Endothelial cell of umbilical vein (primary cell): ENCODE measurements at regions not wholly inside any gene's neighbourhood (a gene's known extent, or its start where the extent isn't known, plus 50 kb on each side); places are given as distances from the start of the nearest gene placed in this dataset.

Source experiments
- BruUV-seq: library from RNA; stranded (reverse); fragments of 400-500 nt; replicated peaks from 2 replicates; lab custom pipeline; 2021; lab: Mats Ljungman, UMichigan
- CTCF ChIA-PET: fragments of 300-600, 350-600 bp; sonication (Branson Sonifier 250); formaldehyde crosslinking; loops from one replicate; lab custom pipeline; 2021; ENCODE audit warnings: antibody characterized with exemption, inconsistent platforms; lab: Charles Lee
- POLR2A ChIA-PET: fragments of 300-600, 350-600 bp; sonication (Branson Sonifier 250); formaldehyde crosslinking; loops from one replicate; lab custom pipeline; 2021; ENCODE audit warnings: antibody characterized with exemption, inconsistent platforms; lab: Charles Lee
- DNase-seq: peaks from one replicate; pipeline ENCODE4 v3.0.0-alpha.2; 2011; ENCODE audit warnings: low read depth, low spot score
- FAIRE-seq: peaks from 2 replicates; lab custom pipeline; 2011; peaks lifted over from hg19 to GRCh38; lab: Jason Lieb, UNC
- H2AFZ ChIP-seq: 2 replicates; pipeline ENCODE4 v1.6.0; 2012; ENCODE audit warnings: low read depth, low read length, control low read depth, inconsistent platforms
- H3K27ac ChIP-seq: 2 replicates; pipeline ENCODE4 v1.5.1; 2011; ENCODE audit warnings: low read depth, mild to moderate bottlenecking, control low read depth, low read length, moderate library complexity; ENCODE audit not compliant: insufficient read depth
- H3K27me3 ChIP-seq, 2 experiments: 2 replicates each; pipeline versions ENCODE4 v1.6.0 to v1.6.1; 2011; ENCODE audit warnings: low read length in 2 of 2, mixed read lengths in 1 of 2; ENCODE audit not compliant: control insufficient read depth in 2 of 2, insufficient read depth in 2 of 2
- H3K36me3 ChIP-seq, 2 experiments: 2 replicates in 1 of 2; 3 replicates in 1 of 2; pipeline ENCODE4 v1.5.1; 2011; ENCODE audit warnings: low read length in 2 of 2, mild to moderate bottlenecking in 1 of 2, moderate library complexity in 1 of 2; ENCODE audit not compliant: control insufficient read depth in 2 of 2, insufficient read depth in 2 of 2; ENCODE audit errors: extremely low read depth in 1 of 2
- H3K4me1 ChIP-seq: 3 replicates; pipeline ENCODE4 v1.5.1; 2011; ENCODE audit warnings: mild to moderate bottlenecking, low read length; ENCODE audit not compliant: control insufficient read depth, insufficient read depth; ENCODE audit errors: extremely low read depth
- H3K4me2 ChIP-seq: 2 replicates; pipeline ENCODE4 v1.6.1; 2011; ENCODE audit warnings: low read length, control low read depth, mixed read lengths; ENCODE audit not compliant: insufficient read depth
- H3K4me3 ChIP-seq, 3 experiments: fragments of 200-600 bp in 1 of 3; sonication (generic), shearing (Covaris generic) in 1 of 3; replicated peaks in 1 of 3; 2 replicates each; pipeline ENCODE4 v1.5.1; 2011 to 2016; ENCODE audit warnings: control low read depth in 3 of 3, low read length in 3 of 3, mild to moderate bottlenecking in 2 of 3, inconsistent platforms in 1 of 3, low read depth in 1 of 3, moderate library complexity in 1 of 3; ENCODE audit not compliant: insufficient read depth in 1 of 3
- H3K79me2 ChIP-seq: 2 replicates; pipeline ENCODE4 v1.6.0; 2012; ENCODE audit warnings: low read length, inconsistent platforms; ENCODE audit not compliant: control insufficient read depth, insufficient read depth
- H3K9ac ChIP-seq: replicated peaks from 2 replicates; pipeline ENCODE3; 2011; ENCODE audit warnings: low read length, control low read depth; ENCODE audit not compliant: insufficient read depth; ENCODE audit errors: extremely low read depth
- H3K9me1 ChIP-seq: replicated peaks from 3 replicates; pipeline ENCODE4 v1.6.0; 2011; ENCODE audit warnings: mild to moderate bottlenecking, low read length; ENCODE audit not compliant: control insufficient read depth, insufficient read depth; ENCODE audit errors: extremely low read depth
- H3K9me3 ChIP-seq: replicated peaks from 2 replicates; pipeline ENCODE4 v1.5.1; 2012; ENCODE audit warnings: low read length, inconsistent platforms; ENCODE audit not compliant: control insufficient read depth, insufficient read depth
- H4K20me1 ChIP-seq: replicated peaks from 2 replicates; pipeline ENCODE3; 2011; ENCODE audit warnings: mild to moderate bottlenecking, low read length; ENCODE audit not compliant: control insufficient read depth, insufficient read depth; ENCODE audit errors: extremely low read depth
- CTCF ChIP-seq, 2 donors: IDR thresholded peaks; 1 replicate in 1 of 2; 2 replicates in 1 of 2; pipeline ENCODE4 v1.5.1; 2011; ENCODE audit warnings: low read length in 2 of 2, mild to moderate bottlenecking in 2 of 2, moderate library complexity in 2 of 2, control low read depth in 1 of 2, inconsistent platforms in 1 of 2, low read depth in 1 of 2; ENCODE audit not compliant: insufficient read depth in 1 of 2; ENCODE audit errors: extremely low read depth in 1 of 2
- EZH2 ChIP-seq: IDR thresholded peaks from 2 replicates; pipeline ENCODE4 v1.6.1; 2012; ENCODE audit warnings: borderline replicate concordance, low read depth, mild to moderate bottlenecking, moderate library complexity, low read length, inconsistent platforms; ENCODE audit not compliant: severe bottlenecking
- FOS ChIP-seq: IDR thresholded peaks from 2 replicates; pipeline ENCODE4 v1.6.1; 2011; ENCODE audit warnings: mild to moderate bottlenecking, low read length, moderate library complexity, borderline replicate concordance; ENCODE audit not compliant: insufficient read depth
- GATA2 ChIP-seq: IDR thresholded peaks from 2 replicates; pipeline ENCODE4 v1.7.0; 2011; ENCODE audit warnings: low read depth, mild to moderate bottlenecking, moderate library complexity, mixed read lengths, low read length; ENCODE audit not compliant: insufficient read length, insufficient read depth
- JUN ChIP-seq: IDR thresholded peaks from 2 replicates; pipeline ENCODE4 v1.6.1; 2011; ENCODE audit warnings: borderline replicate concordance, low read depth; ENCODE audit not compliant: insufficient read length, insufficient read depth
- MYC ChIP-seq: IDR thresholded peaks from one replicate; pipeline ENCODE4 v1.6.1; 2011; ENCODE audit warnings: mild to moderate bottlenecking, low read depth, low read length
- POLR2A ChIP-seq: IDR thresholded peaks from 2 replicates; pipeline ENCODE4 v1.6.1; 2012; ENCODE audit warnings: low read depth, mild to moderate bottlenecking, control low read depth, low read length
- POLR2AphosphoS5 ChIP-seq: IDR thresholded peaks from 2 replicates; pipeline ENCODE4 v1.6.1; 2012; ENCODE audit warnings: low read depth, mild to moderate bottlenecking, control low read depth, low read length, moderate library complexity; ENCODE audit not compliant: insufficient read depth
- dilution Hi-C: fragments of 300-500 bp; cut with MboI; formaldehyde crosslinking; loops from one replicate; pipeline ENCODE4 v1.15.0; 2019; ENCODE audit warnings: low sequenced_read_pairs; ENCODE audit not compliant: extremely low pct_ligation_motif_present
- intact Hi-C: fragments of 100-400 bp; cut with micrococcal nuclease; formaldehyde crosslinking; loops from one replicate; pipeline ENCODE4 v1.10.0; 2022
- TF ChIP-seq, protein P1 (sequence below): IDR thresholded peaks from 2 replicates; pipeline ENCODE4 v1.6.1; 2011; ENCODE audit not compliant: insufficient read depth, insufficient read length

DNA sequence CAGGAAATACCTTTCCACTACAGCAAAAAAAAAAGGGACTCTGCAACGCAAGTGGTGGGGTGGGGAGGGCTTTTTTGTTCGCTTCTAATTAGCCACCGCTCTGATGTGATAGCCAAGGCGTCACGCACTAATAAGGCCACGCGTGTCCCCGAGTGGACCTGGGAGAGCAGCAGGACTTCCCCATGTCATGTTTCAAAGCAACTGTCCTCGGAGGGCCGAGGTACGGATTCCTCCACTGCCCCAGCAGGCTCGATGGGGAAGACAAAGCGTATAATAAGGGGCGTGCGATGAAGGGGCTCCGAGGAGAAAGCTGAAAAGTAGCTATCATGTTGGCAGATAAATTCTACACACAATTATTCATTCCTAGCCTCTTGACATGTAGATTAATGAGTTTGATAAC lies 179.7 kb upstream of the ZNF507 start:
- H3K79me2 ChIP-seq: no peaks in the 10 kb centered on the region
- H3K27ac ChIP-seq: no peak overlapping the region
- no peak overlapping the region for H3K4me3 ChIP-seq
- H3K9ac ChIP-seq: no peak overlapping the region
- POLR2A ChIA-PET: no interaction called here
- intact Hi-C loops (no loop called here), dilution Hi-C loops (no loop called here)
- no peak for FAIRE-seq
- no peaks in the 10 kb centered on the region for H3K36me3 ChIP-seq
- no TSS peak for BruUV-seq
- DNase-seq: no peak
- no peaks in the 10 kb centered on the region for H3K4me1 ChIP-seq
- no peaks in the 10 kb centered on the region for H3K9me3 ChIP-seq
- no peaks in the 10 kb centered on the region for H3K9me1 ChIP-seq
- TF ChIP-seq, protein P1, sequence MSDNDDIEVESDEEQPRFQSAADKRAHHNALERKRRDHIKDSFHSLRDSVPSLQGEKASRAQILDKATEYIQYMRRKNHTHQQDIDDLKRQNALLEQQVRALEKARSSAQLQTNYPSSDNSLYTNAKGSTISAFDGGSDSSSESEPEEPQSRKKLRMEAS: no peak
- no peak for TF ChIP-seq POLR2AphosphoS5
- no peak for TF ChIP-seq EZH2
- TF ChIP-seq GATA2: no peak
- TF ChIP-seq CTCF (IDR thresholded peaks at IDR 0.05; ENCODE audit: extremely low read depth in 1 of 2, insufficient read depth in 1 of 2, low read depth in 1 of 2, low read length in 2 of 2): no peak
- TF ChIP-seq FOS: no peak
- TF ChIP-seq MYC: no peak
- no peak for TF ChIP-seq JUN
- TF ChIP-seq POLR2A: no peak
- no peak overlapping the region for H3K4me2 ChIP-seq
- H3K27me3 ChIP-seq: no peaks in the 10 kb centered on the region
- no peaks in the 10 kb centered on the region for H4K20me1 ChIP-seq
- CTCF ChIA-PET: no interaction called here
- H2AFZ ChIP-seq: no peak overlapping the region
